Endothelial cell of umbilical vein (primary cell): ENCODE measurements at regions not wholly inside any gene's neighbourhood (a gene's known extent, or its start where the extent isn't known, plus 50 kb on each side); places are given as distances from the start of the nearest gene placed in this dataset.

ENCODE experiments used
- BruUV-seq: library from RNA; stranded (reverse); fragments of 400-500 nt; replicated peaks from 2 replicates; lab custom pipeline; 2021; lab: Mats Ljungman, UMichigan
- CTCF ChIA-PET: fragments of 300-600, 350-600 bp; sonication (Branson Sonifier 250); formaldehyde crosslinking; loops from one replicate; lab custom pipeline; 2021; ENCODE audit warnings: antibody characterized with exemption, inconsistent platforms; lab: Charles Lee
- POLR2A ChIA-PET: fragments of 300-600, 350-600 bp; sonication (Branson Sonifier 250); formaldehyde crosslinking; loops from one replicate; lab custom pipeline; 2021; ENCODE audit warnings: antibody characterized with exemption, inconsistent platforms; lab: Charles Lee
- DNase-seq: peaks from one replicate; pipeline ENCODE4 v3.0.0-alpha.2; 2011; ENCODE audit warnings: low read depth, low spot score
- FAIRE-seq: peaks from 2 replicates; lab custom pipeline; 2011; peaks lifted over from hg19 to GRCh38; lab: Jason Lieb, UNC
- H2AFZ ChIP-seq: 2 replicates; pipeline ENCODE4 v1.6.0; 2012; ENCODE audit warnings: low read depth, low read length, control low read depth, inconsistent platforms
- H3K27ac ChIP-seq: 2 replicates; pipeline ENCODE4 v1.5.1; 2011; ENCODE audit warnings: low read depth, mild to moderate bottlenecking, control low read depth, low read length, moderate library complexity; ENCODE audit not compliant: insufficient read depth
- H3K27me3 ChIP-seq, 2 experiments: 2 replicates each; pipeline versions ENCODE4 v1.6.0 to v1.6.1; 2011; ENCODE audit warnings: low read length in 2 of 2, mixed read lengths in 1 of 2; ENCODE audit not compliant: control insufficient read depth in 2 of 2, insufficient read depth in 2 of 2
- H3K36me3 ChIP-seq, 2 experiments: 2 replicates in 1 of 2; 3 replicates in 1 of 2; pipeline ENCODE4 v1.5.1; 2011; ENCODE audit warnings: low read length in 2 of 2, mild to moderate bottlenecking in 1 of 2, moderate library complexity in 1 of 2; ENCODE audit not compliant: control insufficient read depth in 2 of 2, insufficient read depth in 2 of 2; ENCODE audit errors: extremely low read depth in 1 of 2
- H3K4me1 ChIP-seq: 3 replicates; pipeline ENCODE4 v1.5.1; 2011; ENCODE audit warnings: mild to moderate bottlenecking, low read length; ENCODE audit not compliant: control insufficient read depth, insufficient read depth; ENCODE audit errors: extremely low read depth
- H3K4me2 ChIP-seq: 2 replicates; pipeline ENCODE4 v1.6.1; 2011; ENCODE audit warnings: low read length, control low read depth, mixed read lengths; ENCODE audit not compliant: insufficient read depth
- H3K4me3 ChIP-seq, 3 experiments: fragments of 200-600 bp in 1 of 3; sonication (generic), shearing (Covaris generic) in 1 of 3; replicated peaks in 1 of 3; 2 replicates each; pipeline ENCODE4 v1.5.1; 2011 to 2016; ENCODE audit warnings: control low read depth in 3 of 3, low read length in 3 of 3, mild to moderate bottlenecking in 2 of 3, inconsistent platforms in 1 of 3, low read depth in 1 of 3, moderate library complexity in 1 of 3; ENCODE audit not compliant: insufficient read depth in 1 of 3
- H3K79me2 ChIP-seq: 2 replicates; pipeline ENCODE4 v1.6.0; 2012; ENCODE audit warnings: low read length, inconsistent platforms; ENCODE audit not compliant: control insufficient read depth, insufficient read depth
- H3K9ac ChIP-seq: replicated peaks from 2 replicates; pipeline ENCODE3; 2011; ENCODE audit warnings: low read length, control low read depth; ENCODE audit not compliant: insufficient read depth; ENCODE audit errors: extremely low read depth
- H3K9me1 ChIP-seq: replicated peaks from 3 replicates; pipeline ENCODE4 v1.6.0; 2011; ENCODE audit warnings: mild to moderate bottlenecking, low read length; ENCODE audit not compliant: control insufficient read depth, insufficient read depth; ENCODE audit errors: extremely low read depth
- H3K9me3 ChIP-seq: replicated peaks from 2 replicates; pipeline ENCODE4 v1.5.1; 2012; ENCODE audit warnings: low read length, inconsistent platforms; ENCODE audit not compliant: control insufficient read depth, insufficient read depth
- H4K20me1 ChIP-seq: replicated peaks from 2 replicates; pipeline ENCODE3; 2011; ENCODE audit warnings: mild to moderate bottlenecking, low read length; ENCODE audit not compliant: control insufficient read depth, insufficient read depth; ENCODE audit errors: extremely low read depth
- CTCF ChIP-seq, 2 donors: IDR thresholded peaks; 1 replicate in 1 of 2; 2 replicates in 1 of 2; pipeline ENCODE4 v1.5.1; 2011; ENCODE audit warnings: low read length in 2 of 2, mild to moderate bottlenecking in 2 of 2, moderate library complexity in 2 of 2, control low read depth in 1 of 2, inconsistent platforms in 1 of 2, low read depth in 1 of 2; ENCODE audit not compliant: insufficient read depth in 1 of 2; ENCODE audit errors: extremely low read depth in 1 of 2
- EZH2 ChIP-seq: IDR thresholded peaks from 2 replicates; pipeline ENCODE4 v1.6.1; 2012; ENCODE audit warnings: borderline replicate concordance, low read depth, mild to moderate bottlenecking, moderate library complexity, low read length, inconsistent platforms; ENCODE audit not compliant: severe bottlenecking
- FOS ChIP-seq: IDR thresholded peaks from 2 replicates; pipeline ENCODE4 v1.6.1; 2011; ENCODE audit warnings: mild to moderate bottlenecking, low read length, moderate library complexity, borderline replicate concordance; ENCODE audit not compliant: insufficient read depth
- GATA2 ChIP-seq: IDR thresholded peaks from 2 replicates; pipeline ENCODE4 v1.7.0; 2011; ENCODE audit warnings: low read depth, mild to moderate bottlenecking, moderate library complexity, mixed read lengths, low read length; ENCODE audit not compliant: insufficient read length, insufficient read depth
- JUN ChIP-seq: IDR thresholded peaks from 2 replicates; pipeline ENCODE4 v1.6.1; 2011; ENCODE audit warnings: borderline replicate concordance, low read depth; ENCODE audit not compliant: insufficient read length, insufficient read depth
- MAX ChIP-seq: IDR thresholded peaks from 2 replicates; pipeline ENCODE4 v1.6.1; 2011; ENCODE audit not compliant: insufficient read depth, insufficient read length
- MYC ChIP-seq: IDR thresholded peaks from one replicate; pipeline ENCODE4 v1.6.1; 2011; ENCODE audit warnings: mild to moderate bottlenecking, low read depth, low read length
- POLR2A ChIP-seq: IDR thresholded peaks from 2 replicates; pipeline ENCODE4 v1.6.1; 2012; ENCODE audit warnings: low read depth, mild to moderate bottlenecking, control low read depth, low read length
- POLR2AphosphoS5 ChIP-seq: IDR thresholded peaks from 2 replicates; pipeline ENCODE4 v1.6.1; 2012; ENCODE audit warnings: low read depth, mild to moderate bottlenecking, control low read depth, low read length, moderate library complexity; ENCODE audit not compliant: insufficient read depth
- dilution Hi-C: fragments of 300-500 bp; cut with MboI; formaldehyde crosslinking; loops from one replicate; pipeline ENCODE4 v1.15.0; 2019; ENCODE audit warnings: low sequenced_read_pairs; ENCODE audit not compliant: extremely low pct_ligation_motif_present
- intact Hi-C: fragments of 100-400 bp; cut with micrococcal nuclease; formaldehyde crosslinking; loops from one replicate; pipeline ENCODE4 v1.10.0; 2022

- Histone ChIP-seq H3K79me2 (no peaks in the 10 kb centered on the region), H3K4me1 (no peaks in the 10 kb centered on the region), H2AFZ (no peak overlapping the region), H3K4me3 (no peak overlapping the region), H3K4me2 (no peak overlapping the region), H3K27ac (no peak overlapping the region), H3K9me1 (no peaks in the 10 kb centered on the region), H3K9ac (no peak overlapping the region), H3K27me3 (no peaks in the 10 kb centered on the region), H4K20me1 (no peaks in the 10 kb centered on the region), H3K36me3 (no peaks in the 10 kb centered on the region), H3K9me3 (no peaks in the 10 kb centered on the region)
- ChIA-PET POLR2A (no interaction called here), CTCF (interaction anchor here (0.8 kb wide), 1 partner anchor 27 kb away, joined by 3 read pairs; no protein-coding TSS in a partner anchor)
- FAIRE-seq (no peak), DNase-seq (no peak)
- intact Hi-C loops (no loop called here), dilution Hi-C loops (no loop called here)
- BruUV-seq: no TSS peak
- TF ChIP-seq JUN (no peak), MYC (no peak), FOS (no peak), GATA2 (no peak), MAX (no peak), CTCF (IDR thresholded peaks at IDR 0.05; ENCODE audit: extremely low read depth in 1 of 2, insufficient read depth in 1 of 2, low read depth in 1 of 2, low read length in 2 of 2) (no peak), POLR2AphosphoS5 (no peak), POLR2A (no peak), EZH2 (no peak)
Measured at GRCh38 chr14:29166507-29166906, 399.9 kb downstream of the FOXG1 start.
